H1 (cell line): ENCODE measurements at regions not wholly inside any gene's neighbourhood (a gene's known extent, or its start where the extent isn't known, plus 50 kb on each side); places are given as distances from the start of the nearest gene placed in this dataset.

Experiments
- CTCF ChIA-PET: fragments of 300-600 bp; sonication (Branson Sonifier 250); formaldehyde crosslinking; loops from one replicate; lab custom pipeline; 2021; ENCODE audit not compliant: partially characterized antibody; lab: Charles Lee
- POLR2A ChIA-PET: fragments of 300-600 bp; sonication (Branson Sonifier 250); formaldehyde crosslinking; loops from one replicate; lab custom pipeline; 2021; ENCODE audit warnings: inconsistent platforms; ENCODE audit not compliant: partially characterized antibody; lab: Charles Lee
- DNase-seq, 2 experiments: peaks; one replicate each; pipeline versions ENCODE4 v3.0.0 to v3.0.0-alpha.2; 2010 to 2022; ENCODE audit warnings: low spot score in 2 of 2, low read depth in 1 of 2, mixed read lengths in 1 of 2
- FAIRE-seq: peaks from 2 replicates; lab custom pipeline; 2011; peaks lifted over from hg19 to GRCh38; lab: Jason Lieb, UNC
- H2AFZ ChIP-seq: 2 replicates; pipeline ENCODE4 v1.8.1; 2012; ENCODE audit warnings: low read length, inconsistent platforms
- H2AK5ac ChIP-seq: 2 replicates; pipeline ENCODE4 v1.6.1; 2013; ENCODE audit warnings: low read depth, low read length
- H2BK120ac ChIP-seq: replicated peaks from 2 replicates; pipeline ENCODE3; 2013; ENCODE audit warnings: low read depth, low read length, inconsistent platforms
- H2BK12ac ChIP-seq: 2 replicates; pipeline ENCODE4 v1.6.1; 2013; ENCODE audit warnings: low read depth, low read length
- H2BK15ac ChIP-seq: 2 replicates; pipeline ENCODE4 v1.6.1; 2013; ENCODE audit warnings: low read length
- H2BK20ac ChIP-seq: 2 replicates; pipeline ENCODE4 v1.6.1; 2013; ENCODE audit warnings: low read length
- H2BK5ac ChIP-seq: 2 replicates; pipeline ENCODE4 v1.6.1; 2013; ENCODE audit warnings: low read depth, low read length
- H3K14ac ChIP-seq: 2 replicates; pipeline ENCODE4 v1.6.1; 2013; ENCODE audit warnings: inconsistent platforms; ENCODE audit not compliant: insufficient read length
- H3K18ac ChIP-seq: 2 replicates; pipeline ENCODE4 v1.6.1; 2013; ENCODE audit warnings: low read length; ENCODE audit errors: extremely low read depth
- H3K23ac ChIP-seq: 2 replicates; pipeline ENCODE4 v1.6.1; 2013; ENCODE audit warnings: inconsistent platforms; ENCODE audit not compliant: insufficient read length
- H3K23me2 ChIP-seq: 2 replicates; pipeline ENCODE4 v1.6.1; 2013; ENCODE audit warnings: low read depth, low read length
- H3K27ac ChIP-seq: 2 replicates; pipeline ENCODE4 v1.6.1; 2011; ENCODE audit warnings: low read depth, low read length, inconsistent platforms
- H3K27me3 ChIP-seq, 4 experiments: replicated peaks in 1 of 4; 1 replicate in 1 of 4; 2 replicates in 3 of 4; pipeline versions ENCODE4 v1.6.1 to v1.8.1; 2011 to 2013; ENCODE audit warnings: low read length in 3 of 4, mild to moderate bottlenecking in 3 of 4, inconsistent platforms in 2 of 4, mixed read lengths in 2 of 4, moderate library complexity in 1 of 4; ENCODE audit not compliant: control insufficient read depth in 3 of 4, insufficient read depth in 3 of 4; ENCODE audit errors: extremely low read depth in 1 of 4
- H3K36me3 ChIP-seq, 4 experiments: 2 replicates each; pipeline versions ENCODE4 v1.6.1 to v1.8.1; 2011 to 2013; ENCODE audit warnings: mild to moderate bottlenecking in 4 of 4, low read length in 3 of 4, moderate library complexity in 2 of 4, control low read depth in 1 of 4, inconsistent platforms in 1 of 4; ENCODE audit not compliant: insufficient read depth in 4 of 4, control insufficient read depth in 2 of 4
- H3K4ac ChIP-seq: replicated peaks from 2 replicates; pipeline ENCODE3; 2013; ENCODE audit warnings: low read length, low read depth, mixed read lengths, inconsistent platforms; ENCODE audit not compliant: insufficient read length
- H3K4me1 ChIP-seq, 4 experiments: replicated peaks in 1 of 4; 1 replicate in 1 of 4; 2 replicates in 3 of 4; pipeline versions ENCODE4 v1.6.1 to v1.8.1; 2011 to 2013; ENCODE audit warnings: low read length in 3 of 4, inconsistent platforms in 2 of 4, mixed read lengths in 1 of 4; ENCODE audit not compliant: insufficient read depth in 4 of 4, control insufficient read depth in 3 of 4
- H3K4me2 ChIP-seq, 2 experiments: 2 replicates each; pipeline versions ENCODE4 v1.6.1 to v1.8.1; 2011 to 2013; ENCODE audit warnings: low read depth in 2 of 2, low read length in 2 of 2, control low read depth in 1 of 2, inconsistent platforms in 1 of 2, mild to moderate bottlenecking in 1 of 2; ENCODE audit not compliant: insufficient read depth in 1 of 2
- H3K4me3 ChIP-seq, 4 experiments: fragments of 200-600, 300-600 bp in 1 of 4; sonication (generic), shearing (Covaris generic), sonication (Bioruptor Twin) in 1 of 4; 2 replicates each; pipeline versions ENCODE4 v1.5.1 to v1.8.1; 2011 to 2016; ENCODE audit warnings: low read length in 4 of 4, low read depth in 3 of 4, control low read depth in 2 of 4, inconsistent platforms in 2 of 4, mild to moderate bottlenecking in 2 of 4, mixed read lengths in 1 of 4, moderate library complexity in 1 of 4; ENCODE audit not compliant: insufficient read depth in 2 of 4; ENCODE audit errors: extremely low read depth in 1 of 4
- H3K56ac ChIP-seq: replicated peaks from 2 replicates; pipeline ENCODE3; 2013; ENCODE audit warnings: low read depth, mild to moderate bottlenecking, mixed read lengths, low read length, inconsistent platforms; ENCODE audit not compliant: insufficient read length
- H3K79me1 ChIP-seq: 2 replicates; pipeline ENCODE4 v1.6.1; 2013; ENCODE audit warnings: low read depth, low read length, control low read depth
- H3K79me2 ChIP-seq, 2 experiments: 2 replicates each; pipeline versions ENCODE4 v1.6.1 to v1.8.1; 2012 to 2013; ENCODE audit warnings: low read length in 2 of 2, mild to moderate bottlenecking in 2 of 2, inconsistent platforms in 1 of 2; ENCODE audit not compliant: insufficient read depth in 2 of 2, control insufficient read depth in 1 of 2
- H3K9ac ChIP-seq, 4 experiments: replicated peaks in 1 of 4; 1 replicate in 1 of 4; 2 replicates in 3 of 4; pipeline versions ENCODE4 v1.6.1 to v1.8.1; 2011 to 2013; ENCODE audit warnings: low read depth in 3 of 4, low read length in 3 of 4, control low read depth in 2 of 4, mild to moderate bottlenecking in 2 of 4, moderate library complexity in 2 of 4, inconsistent platforms in 1 of 4; ENCODE audit errors: extremely low read depth in 1 of 4
- H3K9me3 ChIP-seq, 2 experiments: 2 replicates each; pipeline versions ENCODE4 v1.6.1 to v1.8.1; 2012 to 2013; ENCODE audit warnings: mild to moderate bottlenecking in 2 of 2, moderate library complexity in 2 of 2, control low read depth in 1 of 2, inconsistent platforms in 1 of 2, low read depth in 1 of 2, low read length in 1 of 2, mixed read lengths in 1 of 2; ENCODE audit not compliant: insufficient read depth in 2 of 2
- H4K20me1 ChIP-seq, 2 experiments: replicated peaks in 1 of 2; 2 replicates each; pipeline versions ENCODE3 to v1.8.1; 2011 to 2013; ENCODE audit warnings: inconsistent platforms in 2 of 2, low read length in 2 of 2, mild to moderate bottlenecking in 1 of 2; ENCODE audit not compliant: insufficient read depth in 2 of 2, control insufficient read depth in 1 of 2
- H4K5ac ChIP-seq: 2 replicates; pipeline ENCODE4 v1.6.1; 2013; ENCODE audit warnings: low read length, low read depth, mixed read lengths, inconsistent platforms; ENCODE audit not compliant: insufficient read length
- H4K8ac ChIP-seq: 2 replicates; pipeline ENCODE4 v1.8.0; 2013; ENCODE audit warnings: mild to moderate bottlenecking, moderate library complexity, low read length, inconsistent platforms; ENCODE audit not compliant: insufficient read depth; ENCODE audit errors: extremely low read depth
- H4K91ac ChIP-seq: replicated peaks from 2 replicates; pipeline ENCODE3; 2013; ENCODE audit warnings: low read length, mixed read lengths, inconsistent platforms; ENCODE audit not compliant: insufficient read length
- BRCA1 ChIP-seq: IDR thresholded peaks from 2 replicates; pipeline ENCODE4 v1.6.1; 2012; ENCODE audit warnings: low read depth, low read length, improper control_type of control experiment
- CBX5 ChIP-seq: fragments of 300-800, 300-1000 bp; sonication (generic); IDR thresholded peaks from 2 replicates; pipeline ENCODE4 v1.7.1; 2016; ENCODE audit warnings: antibody characterized with exemption, low read length, low read depth
- CHD1 ChIP-seq: IDR thresholded peaks from 2 replicates; pipeline ENCODE4 v1.6.1; 2012; ENCODE audit warnings: low read depth, low read length, improper control_type of control experiment
- EGR1 ChIP-seq: IDR thresholded peaks from 2 replicates; pipeline ENCODE4 v1.6.1; 2011; ENCODE audit warnings: low read depth, low read length, borderline replicate concordance
- GTF2F1 ChIP-seq: IDR thresholded peaks from 2 replicates; pipeline ENCODE4 v1.6.1; 2012; ENCODE audit warnings: low read depth, low read length, improper control_type of control experiment, borderline replicate concordance
- JUND ChIP-seq: IDR thresholded peaks from 2 replicates; pipeline ENCODE4 v1.6.1; 2011; ENCODE audit warnings: mild to moderate bottlenecking, improper control_type of control experiment, low read length
- KDM5A ChIP-seq: fragments of 200-600 bp; IDR thresholded peaks from 2 replicates; pipeline ENCODE4 v1.7.1; 2012; ENCODE audit warnings: mild to moderate bottlenecking, low read length, inconsistent platforms, mixed read lengths
- NRF1 ChIP-seq: IDR thresholded peaks from 2 replicates; pipeline ENCODE4 v1.6.1; 2011; ENCODE audit warnings: mild to moderate bottlenecking, low read depth, low read length, improper control_type of control experiment
- RNF2 ChIP-seq: fragments of 200-900, 300-1000 bp; sonication (generic); IDR thresholded peaks from 2 replicates; pipeline ENCODE4 v1.7.1; 2016; ENCODE audit warnings: borderline replicate concordance, low read depth, mild to moderate bottlenecking, antibody characterized with exemption, low read length; ENCODE audit not compliant: poor library complexity, severe bottlenecking; ENCODE audit errors: missing control alignments
- SAP30 ChIP-seq: fragments of 300-600 bp; sonication (generic); IDR thresholded peaks from 2 replicates; pipeline ENCODE4 v1.7.1; 2012; ENCODE audit warnings: low read length, moderate library complexity, mild to moderate bottlenecking, inconsistent platforms; ENCODE audit not compliant: insufficient read depth, insufficient replicate concordance
- SIRT6 ChIP-seq: IDR thresholded peaks from one replicate; pipeline ENCODE4 v1.7.1; 2012; ENCODE audit warnings: low read length, inconsistent platforms
- TCF12 ChIP-seq: IDR thresholded peaks from 2 replicates; pipeline ENCODE4 v1.6.1; 2011; ENCODE audit warnings: low read depth, mild to moderate bottlenecking, low read length
- TEAD4 ChIP-seq: IDR thresholded peaks from 2 replicates; pipeline ENCODE4 v1.6.1; 2012; ENCODE audit warnings: low read depth, low read length, inconsistent platforms, mixed read lengths
- WGBS, 2 experiments: shearing (Covaris generic) in 1 of 2; methylation state at CpG; one replicate each; pipeline versions ENCODE4 v1.1.6 to v1.1.7; 2013 to 2015; ENCODE audit warnings: low lambda C conversion rate in 2 of 2, mixed read lengths in 2 of 2, inconsistent platforms in 1 of 2, low coverage in 1 of 2, missing lambda C conversion rate in 1 of 2; ENCODE audit not compliant: insufficient replicate concordance in 2 of 2, insufficient coverage in 1 of 2, insufficient read length in 1 of 2; ENCODE audit errors: extremely low coverage in 1 of 2, missing lambda C conversion rate in 1 of 2; 5-methylcytosine and 5-hydroxymethylcytosine counted together
- TF ChIP-seq, protein P1 (sequence below): IDR thresholded peaks from 2 replicates; pipeline ENCODE4 v1.6.1; 2011; ENCODE audit warnings: low read depth, mild to moderate bottlenecking, low read length; ENCODE audit not compliant: insufficient read depth

DNA sequence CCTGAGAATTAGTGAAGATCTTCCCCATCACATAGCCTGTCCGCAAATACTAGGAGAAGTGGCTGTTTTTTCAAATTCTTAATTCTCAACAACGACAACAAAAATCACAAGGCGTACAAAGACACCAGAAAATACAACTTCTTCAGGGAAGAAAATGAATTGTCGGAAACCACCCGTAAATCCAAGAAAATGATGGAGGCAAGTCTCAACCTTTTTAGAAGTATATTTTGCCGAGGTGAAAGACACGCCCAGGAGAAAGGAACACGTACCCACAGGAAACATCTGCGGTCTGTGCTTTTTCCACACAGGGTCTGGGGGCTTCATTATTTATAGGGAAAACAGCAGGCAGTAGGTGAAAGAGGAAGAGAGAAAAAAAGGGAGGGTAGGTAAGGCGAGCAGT lies 223.9 kb upstream of the GGTLC1 start:
- peaks cover 8% of the 10 kb centered on the region; the same call in 1 of the 2 replicates for H3K23me2 ChIP-seq
- peaks cover 0 to 2% of the 10 kb centered on the region in 2 experiments for H4K20me1 ChIP-seq
- H3K79me2 ChIP-seq: no peaks in the 10 kb centered on the region
- H3K79me1 ChIP-seq: no peaks in the 10 kb centered on the region
- no peak overlapping the region for H4K8ac ChIP-seq
- DNase-seq: no peak
- H3K4me3 ChIP-seq: no peak overlapping the region; a peak in 2 of 8 replicates
- no peak overlapping the region for H2BK120ac ChIP-seq
- no peak overlapping the region for H2BK12ac ChIP-seq
- ChIA-PET CTCF (interaction anchor here (0.6 kb wide), 1 partner anchor 66 kb away, joined by 3 read pairs; no protein-coding TSS in a partner anchor), POLR2A (no interaction called here)
- no peak overlapping the region for H4K91ac ChIP-seq
- H3K18ac ChIP-seq: no peak overlapping the region
- H2AFZ ChIP-seq: peak overlapping the region; percentile 43; the same call in 1 of the 2 replicates
- no peak overlapping the region for H2BK5ac ChIP-seq
- no peaks in the 10 kb centered on the region; a peak in 1 of 4 replicates for H3K9me3 ChIP-seq
- H3K4me1 ChIP-seq: peaks cover 0 to 14% (median 5%) of the 10 kb centered on the region in 4 experiments; a peak in 5 of 7 replicates
- no peak for FAIRE-seq
- peak overlapping the region in 1 of 2 experiments; percentile 40; a peak in 1 of 4 replicates for H3K4me2 ChIP-seq
- H3K56ac ChIP-seq: no peak overlapping the region
- H3K9ac ChIP-seq: no peak overlapping the region
- no peak overlapping the region for H2BK20ac ChIP-seq
- H2AK5ac ChIP-seq: no peak overlapping the region
- H3K23ac ChIP-seq: no peak overlapping the region
- H2BK15ac ChIP-seq: no peak overlapping the region
- no peak overlapping the region for H4K5ac ChIP-seq
- H3K36me3 ChIP-seq: no peaks in the 10 kb centered on the region; a peak in 1 of 8 replicates
- H3K27me3 ChIP-seq: no peaks in the 10 kb centered on the region
- 62% methylated on average over 10 of the region's 10 CpGs; no CpG with 5 or more reads in 1 of the 2 experiments for WGBS, 2 experiments
- no peak overlapping the region for H3K4ac ChIP-seq
- no peak overlapping the region for H3K27ac ChIP-seq
- no peak overlapping the region for H3K14ac ChIP-seq
- TF ChIP-seq NRF1: no peak
- no peak for TF ChIP-seq JUND
- TF ChIP-seq, protein P1, sequence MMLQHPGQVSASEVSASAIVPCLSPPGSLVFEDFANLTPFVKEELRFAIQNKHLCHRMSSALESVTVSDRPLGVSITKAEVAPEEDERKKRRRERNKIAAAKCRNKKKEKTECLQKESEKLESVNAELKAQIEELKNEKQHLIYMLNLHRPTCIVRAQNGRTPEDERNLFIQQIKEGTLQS: no peak
- no peak for TF ChIP-seq GTF2F1
- no peak for TF ChIP-seq TCF12
- TF ChIP-seq RNF2: no peak
- no peak for TF ChIP-seq SIRT6
- no peak for TF ChIP-seq CHD1
- no peak for TF ChIP-seq EGR1
- no peak for TF ChIP-seq SAP30
- TF ChIP-seq TEAD4: no peak
- no peak for TF ChIP-seq BRCA1
- no peak for TF ChIP-seq KDM5A
- TF ChIP-seq CBX5: no peak
